Endothelial cell (in vitro differentiated cells): ENCODE measurements at regions not wholly inside any gene's neighbourhood (a gene's known extent, or its start where the extent isn't known, plus 50 kb on each side); places are given as distances from the start of the nearest gene placed in this dataset.

Source experiments
- DNase-seq: peaks from one replicate; pipeline ENCODE4 v3.0.0; 2021; ENCODE audit warnings: low spot score
- H3K27ac Mint-ChIP-seq: one replicate; pipeline ENCODE4 v1.8.0; 2021; ENCODE audit warnings: mixed read lengths, inconsistent platforms; ENCODE audit not compliant: unreplicated experiment
- H3K27me3 Mint-ChIP-seq: one replicate; pipeline ENCODE4 v1.8.0; 2021; ENCODE audit warnings: mild to moderate bottlenecking, moderate library complexity, mixed read lengths, inconsistent platforms; ENCODE audit not compliant: unreplicated experiment
- H3K36me3 Mint-ChIP-seq: one replicate; pipeline ENCODE4 v1.8.0; 2021; ENCODE audit warnings: mild to moderate bottlenecking, low read depth, mixed read lengths, inconsistent platforms; ENCODE audit not compliant: unreplicated experiment
- H3K4me1 Mint-ChIP-seq: one replicate; pipeline ENCODE4 v1.8.0; 2021; ENCODE audit warnings: mild to moderate bottlenecking, mixed read lengths, inconsistent platforms; ENCODE audit not compliant: unreplicated experiment
- H3K4me3 Mint-ChIP-seq: one replicate; pipeline ENCODE4 v1.8.0; 2021; ENCODE audit warnings: mild to moderate bottlenecking, mixed read lengths, inconsistent platforms; ENCODE audit not compliant: unreplicated experiment
- H3K9me3 Mint-ChIP-seq: one replicate; pipeline ENCODE4 v1.8.0; 2021; ENCODE audit warnings: mixed read lengths, inconsistent platforms; ENCODE audit not compliant: unreplicated experiment
- TF ChIP-seq, protein P1 (sequence below): fragments of 200-600 bp; sonication (generic); IDR thresholded peaks from one replicate; pipeline ENCODE4 v1.5.0; 2021; ENCODE audit warnings: antibody characterized with exemption; ENCODE audit not compliant: unreplicated experiment

DNA sequence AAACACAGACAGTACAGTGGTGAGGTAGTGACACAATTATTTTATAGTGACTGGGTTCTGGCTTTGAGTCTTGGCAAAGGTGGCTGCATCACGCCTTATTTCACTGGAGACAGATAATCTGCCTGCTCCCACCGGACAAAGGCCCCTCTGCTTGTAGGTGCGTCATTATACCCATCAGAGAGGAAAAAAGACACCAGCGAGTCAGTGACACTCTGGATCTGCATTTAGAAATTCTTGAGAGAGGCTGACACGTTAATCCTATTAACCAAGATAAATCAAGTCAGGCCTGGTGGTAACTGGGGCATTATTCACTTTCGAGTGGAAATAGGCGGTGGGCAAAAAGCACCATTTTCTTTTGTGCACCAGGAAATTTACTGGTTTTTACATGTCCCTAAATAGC lies 76.2 kb downstream of the NR2F2 start:
- H3K27me3 Mint-ChIP-seq = peaks cover 11% of the 10 kb centered on the region
- no peak overlapping the region for H3K27ac Mint-ChIP-seq

DNA sequence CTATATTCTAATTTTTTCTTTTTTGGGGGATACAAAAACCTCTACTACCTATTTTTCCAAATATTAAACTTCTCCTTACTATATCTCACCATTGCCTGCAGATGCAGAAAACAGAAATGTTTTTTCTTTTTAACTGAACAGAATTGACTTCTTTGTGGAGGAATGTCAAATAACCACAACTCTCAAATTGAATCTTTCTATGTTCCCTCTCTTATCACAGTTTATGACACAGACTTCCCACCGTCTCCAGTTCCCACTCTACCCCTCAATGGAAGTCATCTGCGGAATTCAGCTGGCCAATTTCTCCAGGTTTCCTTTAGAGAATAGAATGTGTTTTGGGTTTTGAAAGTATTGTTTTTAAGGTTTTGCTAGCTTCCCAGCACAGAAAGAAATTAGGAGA lies 77.0 kb downstream of the NR2F2 start:
- Mint-ChIP-seq H3K27ac (no peak overlapping the region), H3K27me3 (peaks cover 13% of the 10 kb centered on the region), H3K4me1 (peaks cover 6% of the 10 kb centered on the region), H3K9me3 (no peaks in the 10 kb centered on the region), H3K36me3 (peaks cover 3% of the 10 kb centered on the region), H3K4me3 (no peak overlapping the region)
- TF ChIP-seq, protein P1, sequence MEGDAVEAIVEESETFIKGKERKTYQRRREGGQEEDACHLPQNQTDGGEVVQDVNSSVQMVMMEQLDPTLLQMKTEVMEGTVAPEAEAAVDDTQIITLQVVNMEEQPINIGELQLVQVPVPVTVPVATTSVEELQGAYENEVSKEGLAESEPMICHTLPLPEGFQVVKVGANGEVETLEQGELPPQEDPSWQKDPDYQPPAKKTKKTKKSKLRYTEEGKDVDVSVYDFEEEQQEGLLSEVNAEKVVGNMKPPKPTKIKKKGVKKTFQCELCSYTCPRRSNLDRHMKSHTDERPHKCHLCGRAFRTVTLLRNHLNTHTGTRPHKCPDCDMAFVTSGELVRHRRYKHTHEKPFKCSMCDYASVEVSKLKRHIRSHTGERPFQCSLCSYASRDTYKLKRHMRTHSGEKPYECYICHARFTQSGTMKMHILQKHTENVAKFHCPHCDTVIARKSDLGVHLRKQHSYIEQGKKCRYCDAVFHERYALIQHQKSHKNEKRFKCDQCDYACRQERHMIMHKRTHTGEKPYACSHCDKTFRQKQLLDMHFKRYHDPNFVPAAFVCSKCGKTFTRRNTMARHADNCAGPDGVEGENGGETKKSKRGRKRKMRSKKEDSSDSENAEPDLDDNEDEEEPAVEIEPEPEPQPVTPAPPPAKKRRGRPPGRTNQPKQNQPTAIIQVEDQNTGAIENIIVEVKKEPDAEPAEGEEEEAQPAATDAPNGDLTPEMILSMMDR = no peak
- no peak for DNase-seq

More for the DNA sequence above, 76.2 kb downstream of the NR2F2 start:
- Mint-ChIP-seq H3K4me3 (no peak overlapping the region), H3K4me1 (peaks cover 10% of the 10 kb centered on the region), H3K9me3 (no peaks in the 10 kb centered on the region), H3K36me3 (peaks cover 3% of the 10 kb centered on the region)
- TF ChIP-seq, protein P1 = no peak
- no peak for DNase-seq

DNA sequence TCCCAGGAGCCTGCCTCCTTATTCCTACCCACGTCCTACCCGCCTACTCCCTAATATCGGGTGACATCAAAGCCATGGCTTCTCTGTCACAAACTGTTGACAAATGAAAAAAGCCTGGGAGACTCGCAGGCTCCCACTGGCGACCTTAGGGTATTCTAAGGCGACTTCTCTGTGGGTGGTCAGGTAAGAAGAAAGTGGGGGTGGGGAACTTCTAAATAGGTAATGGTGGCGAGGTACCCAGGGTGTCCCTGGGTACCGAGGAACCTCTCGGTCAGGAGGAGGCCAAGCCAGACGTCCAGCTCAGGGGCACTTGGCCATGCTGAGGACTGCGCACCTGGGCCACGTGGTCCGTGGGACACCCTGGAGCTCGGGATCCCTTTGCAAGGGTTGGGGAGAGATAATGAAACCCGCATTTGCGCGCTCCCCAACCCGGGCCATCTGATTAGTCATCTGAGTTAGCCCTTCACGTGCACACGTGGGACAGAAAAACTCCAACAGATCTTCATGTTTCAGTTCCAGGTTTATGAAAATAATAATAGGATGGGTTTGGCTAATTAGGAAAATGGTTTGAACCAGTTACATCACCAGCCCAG lies 78.2 kb downstream of the NR2F2 start:
- no peak overlapping the region for H3K27ac Mint-ChIP-seq
- DNase-seq = no peak
- no peak overlapping the region for H3K4me3 Mint-ChIP-seq
- peaks cover 17% of the 10 kb centered on the region for H3K27me3 Mint-ChIP-seq
- TF ChIP-seq, protein P1 = no peak
- peaks cover 3% of the 10 kb centered on the region for H3K36me3 Mint-ChIP-seq
- no peaks in the 10 kb centered on the region for H3K9me3 Mint-ChIP-seq
- peaks cover 6% of the 10 kb centered on the region for H3K4me1 Mint-ChIP-seq

DNA sequence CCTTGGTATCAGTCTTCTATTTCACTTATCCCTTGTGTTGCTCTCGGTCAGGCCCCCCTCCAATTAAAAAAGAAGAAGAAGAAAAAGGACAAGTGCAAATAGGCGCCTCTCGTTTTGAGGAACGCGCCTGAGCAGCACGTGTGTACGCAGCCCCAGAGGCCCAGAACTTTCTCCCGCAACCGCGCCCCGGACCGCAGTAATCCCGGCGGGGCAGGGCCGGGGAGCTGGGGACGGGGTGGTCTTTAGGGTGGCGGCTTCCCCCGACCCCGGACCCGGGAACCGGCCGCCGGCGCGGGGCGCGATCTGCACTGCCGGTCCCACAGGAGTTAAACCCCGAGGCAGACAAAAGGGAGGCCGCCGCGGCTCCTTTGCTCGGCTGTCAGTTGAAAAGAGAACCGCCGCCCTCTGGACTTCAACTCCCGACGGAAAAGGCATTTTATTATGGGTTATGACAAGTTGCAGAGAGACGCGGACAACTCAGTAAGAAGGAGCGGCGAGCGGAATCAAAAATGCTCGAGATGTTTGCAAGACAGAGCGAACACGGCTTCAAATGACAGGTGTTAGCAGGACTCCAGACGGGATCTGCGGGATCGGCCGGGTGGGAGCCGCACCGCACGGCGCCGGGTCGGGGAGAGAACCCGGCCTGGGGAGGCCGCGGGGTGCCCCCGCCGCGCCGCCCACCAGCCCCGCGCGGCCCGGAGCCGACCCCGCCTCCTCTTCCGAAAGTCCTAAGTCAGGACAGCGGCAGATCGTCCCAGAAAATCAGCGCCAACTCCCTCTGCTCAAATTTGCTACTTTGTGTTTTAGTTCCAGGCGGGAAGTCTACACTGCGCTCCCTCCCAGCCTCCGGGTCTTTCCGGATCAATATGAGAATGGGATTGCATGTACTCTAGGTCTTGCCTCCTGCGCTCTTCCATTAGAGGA lies 79.0 kb downstream of the NR2F2 start:
- Mint-ChIP-seq H3K27me3 (peaks cover 16% of the 10 kb centered on the region), H3K27ac (no peak overlapping the region), H3K9me3 (no peaks in the 10 kb centered on the region), H3K4me1 (peaks cover 6% of the 10 kb centered on the region), H3K36me3 (peaks cover 3% of the 10 kb centered on the region), H3K4me3 (no peak overlapping the region)
- peak; percentile 16 for DNase-seq
- TF ChIP-seq, protein P1 = no peak
